HCT116 (cell line): ENCODE measurements at regions not wholly inside any gene's neighbourhood (a gene's known extent, or its start where the extent isn't known, plus 50 kb on each side); places are given as distances from the start of the nearest gene placed in this dataset.

Experiments
- ATAC-seq: fragments of 200-7000 bp; cut with Tn5 transposase; 2 replicates; pipeline ENCODE4 v1.9.1; 2020; ENCODE audit warnings: mild to moderate bottlenecking, moderate library complexity
- BruUV-seq: library from RNA; stranded (reverse); fragments of 400-500 nt; replicated peaks from 2 replicates; lab custom pipeline; 2021; lab: Mats Ljungman, UMichigan
- CTCF ChIA-PET: fragments of 300-600 bp; sonication (Branson Sonifier 250); formaldehyde crosslinking; loops from one replicate; lab custom pipeline; 2021; ENCODE audit warnings: antibody characterized with exemption; lab: Charles Lee
- POLR2A ChIA-PET: fragments of 300-600, 350-600 bp; sonication (Branson Sonifier 250); formaldehyde crosslinking; loops from one replicate; lab custom pipeline; 2021; ENCODE audit warnings: antibody characterized with exemption; lab: Charles Lee
- RAD21 ChIA-PET, 2 experiments: fragments of 300-600 bp; sonication (Branson Sonifier 250); formaldehyde crosslinking; loops; one replicate each; lab custom pipeline; 2023; ENCODE audit warnings: low total read pairs in 2 of 2; ENCODE audit not compliant: uncharacterized antibody in 2 of 2, unreplicated experiment in 2 of 2, low non-redundant PET in 1 of 2; lab: Charles Lee
- DNase-seq: peaks from one replicate; pipeline ENCODE4 v3.0.0-alpha.2; 2010; ENCODE audit warnings: low read depth, low spot score
- H2AFZ ChIP-seq: fragments of 200-600 bp; shearing (Covaris generic), sonication (generic); 2 replicates; pipeline ENCODE4 v1.6.1; 2017; ENCODE audit warnings: low read depth, mixed run types, mixed read lengths, antibody characterized with exemption, low read length; ENCODE audit not compliant: poor library complexity, severe bottlenecking
- H3K27ac ChIP-seq: 2 replicates; pipeline ENCODE4 v1.5.1; 2012; ENCODE audit warnings: low read depth, low read length
- H3K27me3 ChIP-seq: fragments of 200-600 bp; sonication (generic); 2 replicates; pipeline ENCODE4 v1.6.1; 2016; ENCODE audit warnings: mixed run types, low read length, mixed read lengths; ENCODE audit not compliant: insufficient read depth
- H3K36me3 ChIP-seq, 2 experiments: fragments of 200-500 bp in 1 of 2; fragments of 200-600 bp in 1 of 2; sonication (Bioruptor generic) in 1 of 2; sonication (generic) in 1 of 2; 2 replicates each; pipeline versions ENCODE4 v1.5.1 to v1.6.1; 2014 to 2016; ENCODE audit warnings: low read length in 2 of 2, inconsistent platforms in 1 of 2, mixed read lengths in 1 of 2, mixed run types in 1 of 2; ENCODE audit not compliant: insufficient read depth in 2 of 2, control insufficient read depth in 1 of 2
- H3K4me1 ChIP-seq, 2 experiments: fragments of 200-600 bp in 1 of 2; sonication (generic) in 1 of 2; 2 replicates each; pipeline versions ENCODE4 v1.5.1 to v1.6.1; 2012 to 2017; ENCODE audit warnings: low read length in 2 of 2, inconsistent platforms in 1 of 2, mild to moderate bottlenecking in 1 of 2, mixed read lengths in 1 of 2, mixed run types in 1 of 2, moderate library complexity in 1 of 2; ENCODE audit not compliant: insufficient read depth in 2 of 2, control insufficient read depth in 1 of 2
- H3K4me2 ChIP-seq: fragments of 200-600 bp; sonication (generic); 2 replicates; pipeline ENCODE4 v1.6.1; 2017; ENCODE audit warnings: mixed run types, low read length, mixed read lengths
- H3K4me3 ChIP-seq, 2 experiments: fragments of 200-600 bp in 1 of 2; sonication (generic) in 1 of 2; replicated peaks in 1 of 2; 2 replicates each; pipeline ENCODE4 v1.5.1; 2011 to 2016; ENCODE audit warnings: low read length in 2 of 2, control low read depth in 1 of 2, low read depth in 1 of 2, mild to moderate bottlenecking in 1 of 2, mixed read lengths in 1 of 2, mixed run types in 1 of 2
- H3K79me2 ChIP-seq: fragments of 200-600 bp; sonication (generic); 2 replicates; pipeline ENCODE4 v1.6.1; 2017; ENCODE audit warnings: mild to moderate bottlenecking, mixed run types, low read length, moderate library complexity, mixed read lengths; ENCODE audit not compliant: insufficient read depth
- H3K9ac ChIP-seq: fragments of 200-600 bp; sonication (generic); 2 replicates; pipeline ENCODE4 v1.6.1; 2016; ENCODE audit warnings: low read length, mixed read lengths
- H3K9me2 ChIP-seq: fragments of 200-600 bp; sonication (generic), shearing (Covaris generic); 2 replicates; pipeline ENCODE4 v1.6.1; 2017; ENCODE audit warnings: mixed run types, mild to moderate bottlenecking, moderate library complexity; ENCODE audit not compliant: insufficient read depth
- H3K9me3 ChIP-seq, 2 experiments: fragments of 200-500 bp in 1 of 2; fragments of 200-600 bp in 1 of 2; sonication (Bioruptor generic) in 1 of 2; sonication (generic) in 1 of 2; 2 replicates each; pipeline ENCODE4 v1.6.1; 2014 to 2017; ENCODE audit warnings: low read length in 2 of 2, mixed read lengths in 2 of 2, inconsistent platforms in 1 of 2, low read depth in 1 of 2, mild to moderate bottlenecking in 1 of 2, mixed run types in 1 of 2, moderate library complexity in 1 of 2; ENCODE audit not compliant: control insufficient read depth in 1 of 2, insufficient read depth in 1 of 2
- H4K20me1 ChIP-seq: fragments of 200-600 bp; sonication (generic), shearing (Covaris generic); 2 replicates; pipeline ENCODE4 v1.6.1; 2017; ENCODE audit warnings: mixed run types, mild to moderate bottlenecking, moderate library complexity; ENCODE audit not compliant: insufficient read depth
- CBX3 ChIP-seq: IDR thresholded peaks from 2 replicates; pipeline ENCODE4 v1.6.1; 2012; ENCODE audit warnings: low read depth
- ELF1 ChIP-seq: IDR thresholded peaks from 2 replicates; pipeline ENCODE4 v1.6.1; 2012; ENCODE audit warnings: low read depth, borderline replicate concordance
- EZH2 ChIP-seq: fragments of 200-600 bp; sonication (generic); IDR thresholded peaks from 2 replicates; pipeline ENCODE4 v1.6.1; 2017; ENCODE audit warnings: antibody characterized with exemption, mixed run types
- FOSL1 ChIP-seq: IDR thresholded peaks from 2 replicates; pipeline ENCODE4 v1.6.1; 2012; ENCODE audit warnings: low read depth
- JUND ChIP-seq: IDR thresholded peaks from 2 replicates; pipeline ENCODE4 v1.6.1; 2012
- POLR2A ChIP-seq: IDR thresholded peaks from 2 replicates; pipeline ENCODE4 v1.7.0; 2011; ENCODE audit warnings: borderline replicate concordance; ENCODE audit not compliant: insufficient read depth, insufficient read length; ENCODE audit errors: extremely low read depth
- POLR2AphosphoS5 ChIP-seq: IDR thresholded peaks from 2 replicates; pipeline ENCODE4 v1.6.1; 2011; ENCODE audit warnings: mild to moderate bottlenecking, low read depth, low read length, moderate library complexity
- RAD21 ChIP-seq: IDR thresholded peaks from 2 replicates; pipeline ENCODE4 v1.6.1; 2012; ENCODE audit warnings: low read depth, mild to moderate bottlenecking
- SIN3A ChIP-seq: IDR thresholded peaks from 2 replicates; pipeline ENCODE4 v1.6.1; 2012; ENCODE audit warnings: low read depth
- SP1 ChIP-seq: IDR thresholded peaks from 2 replicates; pipeline ENCODE4 v1.6.1; 2012; ENCODE audit warnings: low read depth
- SRF ChIP-seq: IDR thresholded peaks from 2 replicates; pipeline ENCODE4 v1.6.1; 2012; ENCODE audit warnings: low read depth
- TCF7L2 ChIP-seq: IDR thresholded peaks from 2 replicates; pipeline ENCODE4 v1.7.0; 2011; ENCODE audit warnings: borderline replicate concordance, inconsistent platforms; ENCODE audit not compliant: insufficient read depth, insufficient read length; ENCODE audit errors: extremely low read depth
- YY1 ChIP-seq: IDR thresholded peaks from 2 replicates; pipeline ENCODE4 v1.6.1; 2011; ENCODE audit warnings: low read length, low read depth, moderate library complexity, mild to moderate bottlenecking; ENCODE audit not compliant: insufficient replicate concordance; ENCODE audit errors: extremely low read depth
- ZNF274 ChIP-seq: fragments of 200-500 bp; sonication (Bioruptor generic); IDR thresholded peaks from 2 replicates; pipeline ENCODE4 v1.6.1; 2014; ENCODE audit warnings: mild to moderate bottlenecking, low read depth, low read length, inconsistent platforms
- intact Hi-C: fragments of 100-400 bp; cut with micrococcal nuclease; formaldehyde crosslinking; loops from 2 replicates; pipeline ENCODE4 v1.10.0; 2022
- TF ChIP-seq, protein P1 (sequence below): IDR thresholded peaks from 2 replicates; pipeline ENCODE4 v1.6.1; 2012; ENCODE audit warnings: low read depth
- TF ChIP-seq, protein P2 (sequence below), 3 experiments: fragments of 200-600 bp in 1 of 3; sonication (generic) in 1 of 3; IDR thresholded peaks in 2 of 3; conservative IDR thresholded peaks in 1 of 3; 2 replicates each; pipeline ENCODE4 v1.5.1; 2012 to 2017; ENCODE audit warnings: low read depth in 2 of 3, low read length in 2 of 3, antibody characterized with exemption in 1 of 3, borderline replicate concordance in 1 of 3, control low read depth in 1 of 3, mild to moderate bottlenecking in 1 of 3, mixed read lengths in 1 of 3, mixed run types in 1 of 3, moderate library complexity in 1 of 3; ENCODE audit not compliant: insufficient read depth in 1 of 3
- TF ChIP-seq, protein P3 (sequence below): IDR thresholded peaks from 2 replicates; pipeline ENCODE4 v1.6.1; 2012
- TF ChIP-seq, protein P4 (sequence below): IDR thresholded peaks from 2 replicates; pipeline ENCODE4 v1.6.1; 2012
- TF ChIP-seq, protein P5 (sequence below): IDR thresholded peaks from 2 replicates; pipeline ENCODE4 v1.6.1; 2011; ENCODE audit warnings: mild to moderate bottlenecking, low read length, moderate library complexity; ENCODE audit not compliant: insufficient replicate concordance; ENCODE audit errors: extremely low read depth

GRCh38 chr7:1361016-1361755, 98.1 kb downstream of the MICALL2 start:
- no peak overlapping the region for H3K4me2 ChIP-seq
- no TSS peak for BruUV-seq
- no peaks in the 10 kb centered on the region for H3K27me3 ChIP-seq
- no peak overlapping the region for H3K27ac ChIP-seq
- no peak for DNase-seq
- ChIA-PET RAD21 (no interaction called here), CTCF (no interaction called here), POLR2A (no interaction called here)
- intact Hi-C loops, result no loop called here
- H4K20me1 ChIP-seq, result no peaks in the 10 kb centered on the region
- H3K36me3 ChIP-seq, result no peaks in the 10 kb centered on the region
- H2AFZ ChIP-seq, result no peak overlapping the region
- no peak for ATAC-seq
- H3K9me2 ChIP-seq, result no peaks in the 10 kb centered on the region
- TF ChIP-seq JUND (no peak), CBX3 (no peak), SRF (no peak), ZNF274 (no peak), FOSL1 (no peak), TCF7L2 (no peak), POLR2AphosphoS5 (no peak), RAD21 (no peak), SIN3A (no peak), SP1 (no peak), EZH2 (no peak), POLR2A (no peak), ELF1 (no peak), YY1 (no peak)
- TF ChIP-seq, protein P1, sequence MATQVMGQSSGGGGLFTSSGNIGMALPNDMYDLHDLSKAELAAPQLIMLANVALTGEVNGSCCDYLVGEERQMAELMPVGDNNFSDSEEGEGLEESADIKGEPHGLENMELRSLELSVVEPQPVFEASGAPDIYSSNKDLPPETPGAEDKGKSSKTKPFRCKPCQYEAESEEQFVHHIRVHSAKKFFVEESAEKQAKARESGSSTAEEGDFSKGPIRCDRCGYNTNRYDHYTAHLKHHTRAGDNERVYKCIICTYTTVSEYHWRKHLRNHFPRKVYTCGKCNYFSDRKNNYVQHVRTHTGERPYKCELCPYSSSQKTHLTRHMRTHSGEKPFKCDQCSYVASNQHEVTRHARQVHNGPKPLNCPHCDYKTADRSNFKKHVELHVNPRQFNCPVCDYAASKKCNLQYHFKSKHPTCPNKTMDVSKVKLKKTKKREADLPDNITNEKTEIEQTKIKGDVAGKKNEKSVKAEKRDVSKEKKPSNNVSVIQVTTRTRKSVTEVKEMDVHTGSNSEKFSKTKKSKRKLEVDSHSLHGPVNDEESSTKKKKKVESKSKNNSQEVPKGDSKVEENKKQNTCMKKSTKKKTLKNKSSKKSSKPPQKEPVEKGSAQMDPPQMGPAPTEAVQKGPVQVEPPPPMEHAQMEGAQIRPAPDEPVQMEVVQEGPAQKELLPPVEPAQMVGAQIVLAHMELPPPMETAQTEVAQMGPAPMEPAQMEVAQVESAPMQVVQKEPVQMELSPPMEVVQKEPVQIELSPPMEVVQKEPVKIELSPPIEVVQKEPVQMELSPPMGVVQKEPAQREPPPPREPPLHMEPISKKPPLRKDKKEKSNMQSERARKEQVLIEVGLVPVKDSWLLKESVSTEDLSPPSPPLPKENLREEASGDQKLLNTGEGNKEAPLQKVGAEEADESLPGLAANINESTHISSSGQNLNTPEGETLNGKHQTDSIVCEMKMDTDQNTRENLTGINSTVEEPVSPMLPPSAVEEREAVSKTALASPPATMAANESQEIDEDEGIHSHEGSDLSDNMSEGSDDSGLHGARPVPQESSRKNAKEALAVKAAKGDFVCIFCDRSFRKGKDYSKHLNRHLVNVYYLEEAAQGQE, result no peak
- TF ChIP-seq, protein P2, sequence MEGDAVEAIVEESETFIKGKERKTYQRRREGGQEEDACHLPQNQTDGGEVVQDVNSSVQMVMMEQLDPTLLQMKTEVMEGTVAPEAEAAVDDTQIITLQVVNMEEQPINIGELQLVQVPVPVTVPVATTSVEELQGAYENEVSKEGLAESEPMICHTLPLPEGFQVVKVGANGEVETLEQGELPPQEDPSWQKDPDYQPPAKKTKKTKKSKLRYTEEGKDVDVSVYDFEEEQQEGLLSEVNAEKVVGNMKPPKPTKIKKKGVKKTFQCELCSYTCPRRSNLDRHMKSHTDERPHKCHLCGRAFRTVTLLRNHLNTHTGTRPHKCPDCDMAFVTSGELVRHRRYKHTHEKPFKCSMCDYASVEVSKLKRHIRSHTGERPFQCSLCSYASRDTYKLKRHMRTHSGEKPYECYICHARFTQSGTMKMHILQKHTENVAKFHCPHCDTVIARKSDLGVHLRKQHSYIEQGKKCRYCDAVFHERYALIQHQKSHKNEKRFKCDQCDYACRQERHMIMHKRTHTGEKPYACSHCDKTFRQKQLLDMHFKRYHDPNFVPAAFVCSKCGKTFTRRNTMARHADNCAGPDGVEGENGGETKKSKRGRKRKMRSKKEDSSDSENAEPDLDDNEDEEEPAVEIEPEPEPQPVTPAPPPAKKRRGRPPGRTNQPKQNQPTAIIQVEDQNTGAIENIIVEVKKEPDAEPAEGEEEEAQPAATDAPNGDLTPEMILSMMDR (IDR thresholded peaks at IDR 0.05 in 2 of 3, conservative IDR thresholded peaks at IDR 0.05 in 1 of 3; ENCODE audit: borderline replicate concordance in 1 of 3, insufficient read depth in 1 of 3, low read depth in 2 of 3, low read length in 2 of 3), result no peak
- TF ChIP-seq, protein P3, sequence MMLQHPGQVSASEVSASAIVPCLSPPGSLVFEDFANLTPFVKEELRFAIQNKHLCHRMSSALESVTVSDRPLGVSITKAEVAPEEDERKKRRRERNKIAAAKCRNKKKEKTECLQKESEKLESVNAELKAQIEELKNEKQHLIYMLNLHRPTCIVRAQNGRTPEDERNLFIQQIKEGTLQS, result no peak
- TF ChIP-seq, protein P4, sequence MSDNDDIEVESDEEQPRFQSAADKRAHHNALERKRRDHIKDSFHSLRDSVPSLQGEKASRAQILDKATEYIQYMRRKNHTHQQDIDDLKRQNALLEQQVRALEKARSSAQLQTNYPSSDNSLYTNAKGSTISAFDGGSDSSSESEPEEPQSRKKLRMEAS, result no peak
- TF ChIP-seq, protein P5, sequence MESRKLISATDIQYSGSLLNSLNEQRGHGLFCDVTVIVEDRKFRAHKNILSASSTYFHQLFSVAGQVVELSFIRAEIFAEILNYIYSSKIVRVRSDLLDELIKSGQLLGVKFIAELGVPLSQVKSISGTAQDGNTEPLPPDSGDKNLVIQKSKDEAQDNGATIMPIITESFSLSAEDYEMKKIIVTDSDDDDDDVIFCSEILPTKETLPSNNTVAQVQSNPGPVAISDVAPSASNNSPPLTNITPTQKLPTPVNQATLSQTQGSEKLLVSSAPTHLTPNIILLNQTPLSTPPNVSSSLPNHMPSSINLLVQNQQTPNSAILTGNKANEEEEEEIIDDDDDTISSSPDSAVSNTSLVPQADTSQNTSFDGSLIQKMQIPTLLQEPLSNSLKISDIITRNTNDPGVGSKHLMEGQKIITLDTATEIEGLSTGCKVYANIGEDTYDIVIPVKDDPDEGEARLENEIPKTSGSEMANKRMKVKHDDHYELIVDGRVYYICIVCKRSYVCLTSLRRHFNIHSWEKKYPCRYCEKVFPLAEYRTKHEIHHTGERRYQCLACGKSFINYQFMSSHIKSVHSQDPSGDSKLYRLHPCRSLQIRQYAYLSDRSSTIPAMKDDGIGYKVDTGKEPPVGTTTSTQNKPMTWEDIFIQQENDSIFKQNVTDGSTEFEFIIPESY, result no peak
- peaks cover 0 to 6% of the 10 kb centered on the region in 2 experiments; a peak in 1 of 4 replicates for H3K9me3 ChIP-seq
- H3K79me2 ChIP-seq, result no peaks in the 10 kb centered on the region
- peaks cover 0 to 6% of the 10 kb centered on the region in 2 experiments; a peak in 1 of 4 replicates for H3K4me1 ChIP-seq
- H3K4me3 ChIP-seq, result no peak overlapping the region
- no peak overlapping the region for H3K9ac ChIP-seq
